Lung (tissue), 11 donors: ENCODE measurements at regions not wholly inside any gene's neighbourhood (a gene's known extent, or its start where the extent isn't known, plus 50 kb on each side); places are given as distances from the start of the nearest gene placed in this dataset.
"Not testable (repeated sequence)": the region's sequence is repeated elsewhere in the genome, so short reads cannot be mapped to it uniquely, and the experiment has no call there.

Experiments
- ATAC-seq: fragments of 200-7000 bp; cut with Tn5 transposase; one replicate; pipeline ENCODE4 v1.9.1; 2020; ENCODE audit warnings: moderate number of reproducible peaks; ENCODE audit not compliant: insufficient read depth, low FRiP score
- DNase-seq, 3 donors: peaks; one replicate each; pipeline ENCODE4 v3.0.0-alpha.2; 2013 to 2017
- H3K27ac ChIP-seq, 2 donors: one replicate each; pipeline ENCODE4 v1.5.1; 2013; ENCODE audit warnings: mild to moderate bottlenecking in 2 of 2, moderate library complexity in 2 of 2, control low read depth in 1 of 2, inconsistent platforms in 1 of 2, low read depth in 1 of 2, low read length in 1 of 2
- H3K27me3 ChIP-seq, 3 donors: one replicate each; pipeline ENCODE4 v1.5.1; 2013; ENCODE audit warnings: low read length in 2 of 3; ENCODE audit not compliant: control insufficient read depth in 3 of 3, insufficient read depth in 3 of 3
- H3K36me3 ChIP-seq, 4 donors: one replicate each; pipeline ENCODE4 v1.5.1; 2013; ENCODE audit warnings: low read length in 4 of 4, mild to moderate bottlenecking in 1 of 4, moderate library complexity in 1 of 4; ENCODE audit not compliant: control insufficient read depth in 4 of 4, insufficient read depth in 4 of 4
- H3K4me1 ChIP-seq, 5 donors: one replicate each; pipeline ENCODE4 v1.5.1; 2013; ENCODE audit warnings: low read length in 5 of 5, mild to moderate bottlenecking in 2 of 5, moderate library complexity in 1 of 5; ENCODE audit not compliant: control insufficient read depth in 5 of 5, insufficient read depth in 5 of 5
- H3K4me3 ChIP-seq: one replicate; pipeline ENCODE4 v1.5.1; 2013; ENCODE audit warnings: mild to moderate bottlenecking, control low read depth, moderate library complexity
- H3K9ac ChIP-seq, 2 donors: one replicate each; pipeline ENCODE4 v1.5.1; 2013; ENCODE audit warnings: low read length in 2 of 2, control low read depth in 1 of 2; ENCODE audit not compliant: insufficient read depth in 1 of 2
- H3K9me3 ChIP-seq, 4 donors: one replicate each; pipeline ENCODE4 v1.5.1; 2013; ENCODE audit warnings: low read length in 3 of 4, mild to moderate bottlenecking in 1 of 4, moderate library complexity in 1 of 4; ENCODE audit not compliant: control insufficient read depth in 4 of 4, insufficient read depth in 3 of 4
- CTCF ChIP-seq: IDR thresholded peaks from 2 replicates; pipeline ENCODE4 v1.5.1; 2012; ENCODE audit warnings: mild to moderate bottlenecking; ENCODE audit errors: control extremely low read depth, extremely low read depth
- WGBS, 2 donors: extraction: QIAGEN DNeasy Blood & Tissue Kit; methylation state at CpG; one replicate each; pipeline ENCODE4 v1.1.7; 2013; 5-methylcytosine and 5-hydroxymethylcytosine counted together
- donor health status: control.
- donor health status: control.
- donor health status: Bipolar disorder and iron deficiency.
- donor health status: healthy.
- donor health status: DM: yes; HTN: yes; CAD: no.

- Histone ChIP-seq H3K27me3 (no peaks in the 10 kb centered on the region), H3K36me3 (no peaks in the 10 kb centered on the region), H3K4me3 (no peak overlapping the region), H3K9ac (no peak overlapping the region), H3K4me1 (no peaks in the 10 kb centered on the region), H3K27ac (no peak overlapping the region), H3K9me3 (no peaks in the 10 kb centered on the region)
- 88 to 93% methylated on average over 3 of the region's 3 CpGs for WGBS, 2 donors
- no peak for TF ChIP-seq CTCF
- no peak for ATAC-seq
- no peak for DNase-seq
Measured at GRCh38 chr3:134729649-134730048, 65.4 kb upstream of the EPHB1 start.

- Histone ChIP-seq H3K9me3 (no peaks in the 10 kb centered on the region), H3K4me1 (no peaks in the 10 kb centered on the region), H3K9ac (no peak overlapping the region), H3K4me3 (no peak overlapping the region), H3K27ac (no peak overlapping the region), H3K36me3 (no peaks in the 10 kb centered on the region), H3K27me3 (no peaks in the 10 kb centered on the region)
- DNase-seq: no peak
- ATAC-seq: no peak
- no peak for TF ChIP-seq CTCF
- WGBS, 2 donors: 93 to 95% methylated on average over 2 of the region's 2 CpGs
Measured at GRCh38 chr3:134737516-134737915, 57.5 kb upstream of the EPHB1 start.

- 87 to 93% methylated on average over 7 of the region's 7 CpGs for WGBS, 2 donors
- H3K9me3 ChIP-seq, ATAC-seq, H3K4me1 ChIP-seq, H3K27ac ChIP-seq, H3K9ac ChIP-seq, H3K36me3 ChIP-seq, H3K27me3 ChIP-seq, DNase-seq, H3K4me3 ChIP-seq: not testable (repeated sequence)
Measured at GRCh38 chr3:134740077-134740476, 55.0 kb upstream of the EPHB1 start.

- no peaks in the 10 kb centered on the region for H3K9me3 ChIP-seq
- TF ChIP-seq CTCF: no peak
- 60 to 71% methylated on average over 1 of the region's 1 CpG for WGBS, 2 donors
Measured at GRCh38 chr3:134742202-134742601, 52.9 kb upstream of the EPHB1 start.

More at GRCh38 chr3:134742202-134742601, 52.9 kb upstream of the EPHB1 start:
- Histone ChIP-seq H3K9ac (no peak overlapping the region), H3K36me3 (no peaks in the 10 kb centered on the region), H3K4me1 (no peaks in the 10 kb centered on the region), H3K4me3 (no peak overlapping the region), H3K27ac (no peak overlapping the region), H3K27me3 (no peaks in the 10 kb centered on the region)
- no peak for ATAC-seq
- no peak for DNase-seq
